22Rv1 (cell line): ENCODE measurements at regions not wholly inside any gene's neighbourhood (a gene's known extent, or its start where the extent isn't known, plus 50 kb on each side); places are given as distances from the start of the nearest gene placed in this dataset.

Experiments
- ZFX ChIP-seq: fragments of 450-650 bp; IDR thresholded peaks from 2 replicates; pipeline ENCODE4 v1.6.1; 2017; ENCODE audit warnings: antibody characterized with exemption, borderline replicate concordance
- TF ChIP-seq, protein P1 (sequence below): fragments of 450-650 bp; IDR thresholded peaks from 2 replicates; pipeline ENCODE4 v1.5.1; 2017; ENCODE audit warnings: mild to moderate bottlenecking

DNA sequence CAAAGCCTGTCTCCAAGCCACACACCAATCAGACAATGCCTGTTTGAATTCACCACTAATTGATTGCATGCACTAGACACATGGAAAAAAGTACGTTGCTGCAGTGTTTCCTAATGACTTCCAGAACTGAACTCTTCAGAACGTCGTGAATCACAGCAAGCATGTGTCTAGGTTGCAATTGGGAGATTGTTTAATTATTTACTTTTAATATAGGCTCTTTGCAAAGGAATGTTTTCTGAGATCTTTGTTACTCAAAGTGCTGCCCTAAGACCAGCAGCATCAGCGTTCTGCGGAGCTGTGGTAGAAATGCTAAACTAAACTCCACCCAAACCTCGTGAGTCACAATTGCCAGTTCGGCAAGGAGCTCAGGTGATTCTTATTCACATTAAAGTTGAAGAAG is 52.7 kb upstream of the CCDC68 start:
- TF ChIP-seq, protein P1, sequence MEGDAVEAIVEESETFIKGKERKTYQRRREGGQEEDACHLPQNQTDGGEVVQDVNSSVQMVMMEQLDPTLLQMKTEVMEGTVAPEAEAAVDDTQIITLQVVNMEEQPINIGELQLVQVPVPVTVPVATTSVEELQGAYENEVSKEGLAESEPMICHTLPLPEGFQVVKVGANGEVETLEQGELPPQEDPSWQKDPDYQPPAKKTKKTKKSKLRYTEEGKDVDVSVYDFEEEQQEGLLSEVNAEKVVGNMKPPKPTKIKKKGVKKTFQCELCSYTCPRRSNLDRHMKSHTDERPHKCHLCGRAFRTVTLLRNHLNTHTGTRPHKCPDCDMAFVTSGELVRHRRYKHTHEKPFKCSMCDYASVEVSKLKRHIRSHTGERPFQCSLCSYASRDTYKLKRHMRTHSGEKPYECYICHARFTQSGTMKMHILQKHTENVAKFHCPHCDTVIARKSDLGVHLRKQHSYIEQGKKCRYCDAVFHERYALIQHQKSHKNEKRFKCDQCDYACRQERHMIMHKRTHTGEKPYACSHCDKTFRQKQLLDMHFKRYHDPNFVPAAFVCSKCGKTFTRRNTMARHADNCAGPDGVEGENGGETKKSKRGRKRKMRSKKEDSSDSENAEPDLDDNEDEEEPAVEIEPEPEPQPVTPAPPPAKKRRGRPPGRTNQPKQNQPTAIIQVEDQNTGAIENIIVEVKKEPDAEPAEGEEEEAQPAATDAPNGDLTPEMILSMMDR, result no peak
- TF ChIP-seq ZFX, result no peak
